ENCODE measurements at regions not wholly inside any gene's neighbourhood (a gene's known extent, or its start where the extent isn't known, plus 50 kb on each side); places are given as distances from the start of the nearest gene placed in this dataset.

- ChIA-PET POLR2A (no interaction called here), CTCF (no interaction called here)
- H2AFZ ChIP-seq (ENCODE audit: insufficient read depth, low read depth, low read length, poor library complexity, severe bottlenecking), result no peak overlapping the region
- no peaks in the 10 kb centered on the region for H4K20me1 ChIP-seq (ENCODE audit: control insufficient read depth, insufficient read depth, low read length, poor library complexity, severe bottlenecking)
- H3K9ac ChIP-seq (ENCODE audit: low read length), result no peak overlapping the region
- ATAC-seq (ENCODE audit: low read depth) (no peak), DNase-seq (no peak)
- H3K4me3 ChIP-seq (ENCODE audit: control extremely low read depth in 1 of 5, extremely low read depth in 1 of 5, insufficient read depth in 1 of 5, low read depth in 2 of 5, low read length in 4 of 5), result no peak overlapping the region
- TF ChIP-seq EZH2 (IDR thresholded peaks at IDR 0.05; ENCODE audit: borderline replicate concordance, insufficient read depth, low read depth, low read length, poor library complexity, severe bottlenecking), result no peak
- no peak for TF ChIP-seq CTCF (IDR thresholded peaks at IDR 0.05)
- Mint-ChIP-seq H3K27me3 (no peaks in the 10 kb centered on the region), H3K9me3 (ENCODE audit: insufficient read depth) (no peaks in the 10 kb centered on the region), H3K4me1 (no peaks in the 10 kb centered on the region), H3K4me3 (no peak overlapping the region), H3K27ac (no peak overlapping the region)
- H3K27ac ChIP-seq (ENCODE audit: low read length in 2 of 2), result no peak overlapping the region
- intact Hi-C loops (cut with micrococcal nuclease), result no loop called here
- H3K27me3 ChIP-seq (replicated peaks in 1 of 4; ENCODE audit: control extremely low read depth in 1 of 4, control insufficient read depth in 3 of 4, insufficient read depth in 4 of 4, low read length in 3 of 4), result no peaks in the 10 kb centered on the region
- H3K36me3 ChIP-seq (replicated peaks in 1 of 2; ENCODE audit: control extremely low read depth in 1 of 2, control insufficient read depth in 1 of 2, extremely low read depth in 1 of 2, insufficient read depth in 2 of 2, low read length in 1 of 2), result no peaks in the 10 kb centered on the region
- WGBS (ENCODE audit: insufficient coverage), result 90% methylated on average over 11 of the region's 11 CpGs
- H3K4me2 ChIP-seq (replicated peaks; ENCODE audit: low read depth, low read length, poor library complexity, severe bottlenecking), result no peak overlapping the region
- no peaks in the 10 kb centered on the region for H3K79me2 ChIP-seq (ENCODE audit: control insufficient read depth, insufficient read depth, low read length)
- peaks cover 0 to 2% (median 0%) of the 10 kb centered on the region in 3 donors for H3K9me3 ChIP-seq (ENCODE audit: control extremely low read depth in 1 of 3, control insufficient read depth in 2 of 3, insufficient read depth in 1 of 3, low read length in 2 of 3)
- no peaks in the 10 kb centered on the region for H3K4me1 ChIP-seq (ENCODE audit: control insufficient read depth in 2 of 2, insufficient read depth in 2 of 2, low read length in 2 of 2)
These were observed 83.2 kb upstream of the SNCAIP start for GRCh38 chr5:122228728-122229392.

GRCh38 chr5:122229551-122229950 is 82.5 kb upstream of the SNCAIP start:
- H3K4me1 ChIP-seq (ENCODE audit: control insufficient read depth in 2 of 2, insufficient read depth in 2 of 2, low read length in 2 of 2), result no peaks in the 10 kb centered on the region
- no peaks in the 10 kb centered on the region for H3K36me3 ChIP-seq (replicated peaks in 1 of 2; ENCODE audit: control extremely low read depth in 1 of 2, control insufficient read depth in 1 of 2, extremely low read depth in 1 of 2, insufficient read depth in 2 of 2, low read length in 1 of 2)
- H3K27ac ChIP-seq (ENCODE audit: low read length in 2 of 2), result no peak overlapping the region
- H3K79me2 ChIP-seq (ENCODE audit: control insufficient read depth, insufficient read depth, low read length), result no peaks in the 10 kb centered on the region
- intact Hi-C loops (cut with micrococcal nuclease), result no loop called here
- no peaks in the 10 kb centered on the region for H3K27me3 ChIP-seq (replicated peaks in 1 of 4; ENCODE audit: control extremely low read depth in 1 of 4, control insufficient read depth in 3 of 4, insufficient read depth in 4 of 4, low read length in 3 of 4)
- ATAC-seq (ENCODE audit: low read depth) (no peak), DNase-seq (no peak)
- POLR2A ChIA-PET, result no interaction called here
- no peak for TF ChIP-seq CTCF (IDR thresholded peaks at IDR 0.05)
- TF ChIP-seq EZH2 (IDR thresholded peaks at IDR 0.05; ENCODE audit: borderline replicate concordance, insufficient read depth, low read depth, low read length, poor library complexity, severe bottlenecking), result no peak
- Mint-ChIP-seq H3K4me3 (no peak overlapping the region), H3K27ac (no peak overlapping the region), H3K27me3 (no peaks in the 10 kb centered on the region), H3K4me1 (no peaks in the 10 kb centered on the region), H3K9me3 (ENCODE audit: insufficient read depth) (no peaks in the 10 kb centered on the region)
- H4K20me1 ChIP-seq (ENCODE audit: control insufficient read depth, insufficient read depth, low read length, poor library complexity, severe bottlenecking), result no peaks in the 10 kb centered on the region
- WGBS (ENCODE audit: insufficient coverage), result no CpG with 5 or more reads among the region's 5 CpGs
- CTCF ChIA-PET, result no interaction called here
- no peak overlapping the region for H3K4me2 ChIP-seq (replicated peaks; ENCODE audit: low read depth, low read length, poor library complexity, severe bottlenecking)
- no peak overlapping the region for H3K9ac ChIP-seq (ENCODE audit: low read length)
- peaks cover 0 to 2% (median 0%) of the 10 kb centered on the region in 3 donors for H3K9me3 ChIP-seq (ENCODE audit: control extremely low read depth in 1 of 3, control insufficient read depth in 2 of 3, insufficient read depth in 1 of 3, low read length in 2 of 3)
- H3K4me3 ChIP-seq (ENCODE audit: control extremely low read depth in 1 of 5, extremely low read depth in 1 of 5, insufficient read depth in 1 of 5, low read depth in 2 of 5, low read length in 4 of 5), result no peak overlapping the region
- no peak overlapping the region for H2AFZ ChIP-seq (ENCODE audit: insufficient read depth, low read depth, low read length, poor library complexity, severe bottlenecking)
